ENCODE measurements at regions not wholly inside any gene's neighbourhood (a gene's known extent, or its start where the extent isn't known, plus 50 kb on each side); places are given as distances from the start of the nearest gene placed in this dataset.
"Not testable (repeated sequence)": the region's sequence is repeated elsewhere in the genome, so short reads cannot be mapped to it uniquely, and the experiment has no call there.

GRCh38 chr14:82951171-82951570 is 1417.5 kb upstream of the SEL1L start:
- H3K4me3 ChIP-seq (ENCODE audit: low read depth, poor library complexity, severe bottlenecking), result no peak overlapping the region
- intact Hi-C loops (cut with DNase I; ENCODE audit: low total_unique reads), result no loop called here
- no peak for TF ChIP-seq POLR2A (IDR thresholded peaks at IDR 0.05)
- no peak for TF ChIP-seq CTCF (IDR thresholded peaks at IDR 0.05)
- DNase-seq (ENCODE audit: low spot score in 2 of 2), result no peak

DNA sequence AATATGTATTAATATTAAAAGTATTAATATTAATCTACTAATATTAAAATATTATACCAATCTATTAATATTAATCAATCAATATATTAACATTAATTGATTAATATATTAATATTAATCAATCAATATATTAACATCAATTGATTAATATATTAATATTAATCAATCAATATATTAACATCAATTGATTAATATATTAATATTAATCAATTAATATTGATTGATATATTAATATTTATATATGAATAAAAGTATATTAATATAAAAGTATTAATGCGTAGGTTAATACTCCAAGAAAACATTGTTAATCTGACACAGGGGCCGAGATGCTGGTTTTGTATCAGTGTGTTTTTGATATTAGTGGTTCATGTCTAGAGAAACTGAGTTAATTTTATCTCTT is 1430.1 kb upstream of the SEL1L start:
- no peak overlapping the region for H3K4me3 ChIP-seq (ENCODE audit: low read depth, poor library complexity, severe bottlenecking)
- TF ChIP-seq POLR2A (IDR thresholded peaks at IDR 0.05) (no peak), CTCF (IDR thresholded peaks at IDR 0.05) (no peak)
- intact Hi-C loops (cut with DNase I; ENCODE audit: low total_unique reads), result loop anchor here (10.0 kb wide), 1 partner anchor 251 kb away; no protein-coding TSS in a partner anchor
- 94 to 96% methylated on average over 2 of the region's 2 CpGs for WGBS, 2 donors
- DNase-seq (ENCODE audit: low spot score in 2 of 2), result no peak

DNA sequence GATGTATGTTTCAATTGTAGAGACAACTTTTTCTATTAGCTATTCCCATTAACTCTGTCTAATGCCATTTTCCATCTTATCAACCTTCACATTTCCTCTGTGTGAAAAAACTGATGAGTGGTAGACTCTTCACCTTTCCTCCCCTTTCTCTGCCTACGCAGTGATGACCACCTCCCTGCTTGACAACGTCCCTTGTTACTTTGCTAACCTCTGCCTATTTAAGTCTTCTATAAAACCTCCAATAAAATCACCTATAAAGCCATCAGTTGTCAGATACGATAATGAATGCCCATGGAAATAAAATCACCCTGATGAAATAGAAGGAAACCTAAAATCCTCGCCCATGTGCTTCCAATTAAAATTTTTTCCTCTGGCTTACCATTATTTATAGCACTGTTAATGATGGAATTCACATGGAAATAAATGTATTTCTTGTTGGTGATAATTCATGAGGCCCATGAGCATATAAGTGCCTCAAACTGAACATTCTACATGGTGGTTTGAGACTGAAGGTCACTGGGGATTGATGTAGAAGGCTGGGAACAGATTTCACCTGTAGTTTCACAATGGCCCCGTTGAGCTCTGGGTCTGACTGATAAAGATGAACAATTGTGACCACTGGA is 1454.0 kb upstream of the SEL1L start:
- H3K4me3 ChIP-seq (ENCODE audit: low read depth, poor library complexity, severe bottlenecking), result no peak overlapping the region
- 46 to 71% methylated on average over 5 of the region's 5 CpGs for WGBS, 2 donors
- TF ChIP-seq POLR2A (IDR thresholded peaks at IDR 0.05) (no peak), CTCF (IDR thresholded peaks at IDR 0.05) (no peak)
- intact Hi-C loops (cut with DNase I; ENCODE audit: low total_unique reads), result no loop called here
- DNase-seq (ENCODE audit: low spot score in 2 of 2), result no peak

DNA sequence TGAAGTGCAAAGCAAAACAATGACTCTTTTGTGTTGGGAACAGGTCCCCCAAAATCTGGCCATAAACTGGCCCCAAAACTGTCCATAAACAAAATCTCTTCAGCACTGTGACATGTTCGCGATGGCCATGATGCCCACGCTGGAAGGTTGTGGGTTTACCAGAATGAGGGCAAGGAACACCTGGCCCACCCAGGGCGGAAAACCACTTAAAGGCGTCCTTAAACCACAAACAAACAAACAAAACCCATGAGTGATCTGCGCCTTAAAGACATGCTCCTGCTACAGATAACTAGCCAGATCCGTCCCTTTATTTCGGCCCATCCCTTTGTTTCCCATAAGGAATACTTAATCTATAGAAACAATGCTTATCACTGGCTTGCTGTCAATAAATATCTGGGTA is 1460.9 kb upstream of the SEL1L start:
- intact Hi-C loops (cut with DNase I; ENCODE audit: low total_unique reads); DNase-seq (ENCODE audit: low spot score in 2 of 2); H3K4me3 ChIP-seq (ENCODE audit: low read depth, poor library complexity, severe bottlenecking): not testable (repeated sequence)
- WGBS, 2 donors, result 91 to 93% methylated on average over 8 of the region's 8 CpGs

- H3K4me3 ChIP-seq (ENCODE audit: low read depth, poor library complexity, severe bottlenecking), result no peak overlapping the region
- DNase-seq (ENCODE audit: low spot score in 2 of 2), result no peak
- intact Hi-C loops (cut with DNase I; ENCODE audit: low total_unique reads), result no loop called here
- TF ChIP-seq POLR2A (IDR thresholded peaks at IDR 0.05) (no peak), CTCF (IDR thresholded peaks at IDR 0.05) (no peak)
Observed at GRCh38 chr14:82999802-83000201, 1466.1 kb upstream of the SEL1L start.

GRCh38 chr14:83004456-83005006 is 1470.9 kb upstream of the SEL1L start:
- intact Hi-C loops (cut with DNase I; ENCODE audit: low total_unique reads), result no loop called here
- TF ChIP-seq POLR2A (IDR thresholded peaks at IDR 0.05) (no peak), CTCF (IDR thresholded peaks at IDR 0.05) (no peak)
- DNase-seq (ENCODE audit: low spot score in 2 of 2), result no peak
- no peak overlapping the region for H3K4me3 ChIP-seq (ENCODE audit: low read depth, poor library complexity, severe bottlenecking)
- 58 to 60% methylated on average over 2 of the region's 2 CpGs for WGBS, 2 donors
